T-cell (primary cell): ENCODE measurements at regions not wholly inside any gene's neighbourhood (a gene's known extent, or its start where the extent isn't known, plus 50 kb on each side); places are given as distances from the start of the nearest gene placed in this dataset.

Experiments used
- ATAC-seq, 4 experiments: fragments of 200-7000 bp in 3 of 4; fragments of 150-1000 bp in 1 of 4; cut with Tn5 transposase; replicated peaks in 1 of 4; 1 replicate in 3 of 4; 2 replicates in 1 of 4; pipeline ENCODE4 v1.10.0; 2021; ENCODE audit warnings: moderate library complexity in 3 of 4, mild to moderate bottlenecking in 2 of 4, moderate number of reproducible peaks in 1 of 4
- CTCF ChIA-PET, 2 donors: fragments of 300-600 bp; sonication (Branson Sonifier 250); formaldehyde crosslinking; loops; one replicate each; lab custom pipeline; 2022; ENCODE audit warnings: antibody characterized with exemption in 2 of 2; lab: Charles Lee
- POLR2A ChIA-PET, 2 donors: fragments of 300-600 bp; sonication (Branson Sonifier 250); formaldehyde crosslinking; loops; one replicate each; lab custom pipeline; 2022; ENCODE audit warnings: antibody characterized with exemption in 2 of 2; lab: Charles Lee
- DNase-seq, 35 experiments: peaks; one replicate each; pipeline versions ENCODE4 v3.0.0 to v3.0.0-alpha.2; 2013 to 2023
- H3K27ac ChIP-seq: one replicate; pipeline ENCODE4 v1.5.1; 2013; ENCODE audit warnings: low read length
- H3K27me3 ChIP-seq, 2 experiments: replicated peaks in 1 of 2; 1 replicate in 1 of 2; 2 replicates in 1 of 2; pipeline versions ENCODE4 v1.6.1 to v1.7.0; 2013; ENCODE audit warnings: low read length in 1 of 2, mixed read lengths in 1 of 2; ENCODE audit not compliant: control insufficient read depth in 2 of 2, insufficient read depth in 2 of 2; ENCODE audit errors: extremely low read depth in 1 of 2
- H3K36me3 ChIP-seq, 2 donors: 1 replicate in 1 of 2; 2 replicates in 1 of 2; pipeline versions ENCODE4 v1.6.1 to v1.7.0; 2013; ENCODE audit warnings: low read length in 1 of 2; ENCODE audit not compliant: control insufficient read depth in 2 of 2, insufficient read depth in 1 of 2; ENCODE audit errors: extremely low read depth in 1 of 2
- H3K4me1 ChIP-seq, 2 experiments: 1 replicate in 1 of 2; 2 replicates in 1 of 2; pipeline versions ENCODE4 v1.6.1 to v1.7.0; 2013; ENCODE audit warnings: low read length in 2 of 2, mixed read lengths in 1 of 2; ENCODE audit not compliant: insufficient read depth in 2 of 2, control insufficient read depth in 1 of 2; ENCODE audit errors: extremely low read depth in 1 of 2
- H3K4me3 ChIP-seq, 2 donors: 1 replicate in 1 of 2; 2 replicates in 1 of 2; pipeline versions ENCODE4 v1.5.1 to v1.7.0; 2013; ENCODE audit warnings: mild to moderate bottlenecking in 2 of 2, low read length in 1 of 2, moderate library complexity in 1 of 2; ENCODE audit not compliant: control insufficient read depth in 1 of 2; ENCODE audit errors: extremely low read depth in 1 of 2
- H3K9me3 ChIP-seq: 2 replicates; pipeline ENCODE4 v1.7.0; 2013
- H3K27ac Mint-ChIP-seq, 2 donors: one replicate each; pipeline ENCODE4 v1.8.0; 2020 to 2021; ENCODE audit warnings: mild to moderate bottlenecking in 2 of 2, mixed read lengths in 2 of 2
- H3K27me3 Mint-ChIP-seq, 2 donors: one replicate each; pipeline ENCODE4 v1.8.0; 2021 to 2022; ENCODE audit warnings: mixed read lengths in 2 of 2
- H3K36me3 Mint-ChIP-seq: one replicate; pipeline ENCODE4 v1.8.0; 2021; ENCODE audit warnings: mixed read lengths
- H3K4me1 Mint-ChIP-seq, 3 donors: one replicate each; pipeline ENCODE4 v1.8.0; 2020 to 2022; ENCODE audit warnings: mixed read lengths in 3 of 3, mild to moderate bottlenecking in 1 of 3
- H3K4me3 Mint-ChIP-seq, 3 donors: one replicate each; pipeline ENCODE4 v1.8.0; 2020 to 2022; ENCODE audit warnings: mild to moderate bottlenecking in 3 of 3, mixed read lengths in 3 of 3, moderate library complexity in 3 of 3
- H3K9me3 Mint-ChIP-seq, 3 donors: one replicate each; pipeline ENCODE4 v1.8.0; 2020 to 2022; ENCODE audit warnings: mixed read lengths in 3 of 3
- WGBS: methylation state at CpG from one replicate; pipeline ENCODE4 v1.1.5; 2013; ENCODE audit warnings: missing lambda C conversion rate; ENCODE audit not compliant: insufficient coverage; 5-methylcytosine and 5-hydroxymethylcytosine counted together

- H3K27ac Mint-ChIP-seq: no peak overlapping the region
- no peak overlapping the region for H3K4me3 Mint-ChIP-seq
- Histone ChIP-seq H3K4me3 (no peak overlapping the region), H3K36me3 (no peaks in the 10 kb centered on the region), H3K9me3 (no peaks in the 10 kb centered on the region), H3K4me1 (no peaks in the 10 kb centered on the region), H3K27me3 (no peaks in the 10 kb centered on the region), H3K27ac (no peak overlapping the region)
- ChIA-PET CTCF (no interaction called here), POLR2A (no interaction called here)
- H3K27me3 Mint-ChIP-seq: no peaks in the 10 kb centered on the region
- peaks cover 13 to 29% (median 22%) of the 10 kb centered on the region in 3 donors for H3K9me3 Mint-ChIP-seq
- ATAC-seq (no peak), DNase-seq (no peak)
- no CpG with 5 or more reads among the region's 2 CpGs for WGBS
- H3K36me3 Mint-ChIP-seq: no peaks in the 10 kb centered on the region
- H3K4me1 Mint-ChIP-seq: no peaks in the 10 kb centered on the region
These were observed 1388.8 kb downstream of the DSC3 start for GRCh38 chr18:29653671-29654215.

DNA sequence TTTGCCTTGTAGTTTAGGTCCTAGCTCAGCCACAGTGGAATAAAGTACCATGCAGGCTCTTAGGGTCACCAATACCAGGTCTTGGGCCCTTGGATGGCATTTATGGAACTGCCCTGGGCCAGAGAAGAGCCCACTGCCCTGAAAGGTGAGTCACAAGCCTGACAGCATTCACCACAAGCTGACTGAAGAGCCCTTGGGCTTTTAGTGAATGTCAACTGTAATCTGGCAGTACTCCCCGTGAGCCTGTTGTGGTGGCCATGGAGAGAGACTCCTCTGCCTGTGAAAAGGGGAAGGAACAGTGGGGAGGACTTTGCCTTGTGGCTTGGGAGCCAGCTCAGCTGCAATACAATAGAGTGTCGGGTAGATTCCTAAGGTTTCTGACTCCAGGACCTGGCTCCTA lies 1389.7 kb downstream of the DSC3 start:
- H3K36me3 Mint-ChIP-seq: no peaks in the 10 kb centered on the region
- Histone ChIP-seq H3K9me3 (no peaks in the 10 kb centered on the region), H3K27ac (no peak overlapping the region), H3K4me3 (no peak overlapping the region), H3K4me1 (no peaks in the 10 kb centered on the region), H3K27me3 (no peaks in the 10 kb centered on the region), H3K36me3 (no peaks in the 10 kb centered on the region)
- ATAC-seq: no peak
- H3K9me3 Mint-ChIP-seq: peaks cover 13 to 33% (median 18%) of the 10 kb centered on the region in 3 donors
- H3K27ac Mint-ChIP-seq: no peak overlapping the region
- H3K27me3 Mint-ChIP-seq: no peaks in the 10 kb centered on the region
- H3K4me1 Mint-ChIP-seq: no peaks in the 10 kb centered on the region
- CTCF ChIA-PET: no interaction called here
- no peak overlapping the region for H3K4me3 Mint-ChIP-seq
- WGBS: 75% methylated on average over 2 of the region's 2 CpGs
- POLR2A ChIA-PET: no interaction called here
- DNase-seq: no peak

DNA sequence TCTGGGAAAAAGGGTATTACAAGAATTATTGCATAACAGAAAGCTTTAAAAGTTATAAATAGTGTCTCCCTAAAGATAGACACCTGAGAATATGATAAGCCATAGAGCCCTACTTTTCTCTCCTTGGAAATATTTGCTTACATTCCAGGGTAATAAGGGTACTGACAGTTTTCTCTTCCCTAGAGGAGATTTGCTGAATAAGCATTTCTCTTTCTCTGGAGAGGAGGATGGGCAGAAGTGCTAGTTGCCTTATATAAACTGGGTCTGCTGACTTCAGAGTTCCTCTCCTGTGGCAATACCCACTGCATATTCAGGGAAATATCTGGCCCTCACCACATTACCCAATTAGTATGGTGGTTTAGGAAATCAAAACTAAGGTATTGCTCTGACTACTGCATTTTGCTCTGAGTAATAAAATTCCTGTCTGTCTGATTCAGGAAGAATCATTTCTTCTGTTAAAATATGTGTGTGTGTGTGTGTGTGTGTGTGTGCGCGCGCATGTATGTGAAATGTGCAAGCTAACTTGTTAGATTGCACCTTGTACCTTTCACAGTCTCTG lies 1391.3 kb downstream of the DSC3 start:
- no peak for DNase-seq
- CTCF ChIA-PET: no interaction called here
- H3K27ac Mint-ChIP-seq: no peak overlapping the region
- no peaks in the 10 kb centered on the region for H3K4me1 Mint-ChIP-seq
- H3K4me3 Mint-ChIP-seq: no peak overlapping the region
- peaks cover 8 to 40% (median 16%) of the 10 kb centered on the region in 3 donors for H3K9me3 Mint-ChIP-seq
- Histone ChIP-seq H3K9me3 (no peaks in the 10 kb centered on the region), H3K36me3 (no peaks in the 10 kb centered on the region), H3K4me3 (no peak overlapping the region), H3K4me1 (no peaks in the 10 kb centered on the region), H3K27ac (no peak overlapping the region), H3K27me3 (no peaks in the 10 kb centered on the region)
- no CpG with 5 or more reads among the region's 3 CpGs for WGBS
- H3K36me3 Mint-ChIP-seq: no peaks in the 10 kb centered on the region
- POLR2A ChIA-PET: no interaction called here
- no peak for ATAC-seq
- H3K27me3 Mint-ChIP-seq: no peaks in the 10 kb centered on the region

DNA sequence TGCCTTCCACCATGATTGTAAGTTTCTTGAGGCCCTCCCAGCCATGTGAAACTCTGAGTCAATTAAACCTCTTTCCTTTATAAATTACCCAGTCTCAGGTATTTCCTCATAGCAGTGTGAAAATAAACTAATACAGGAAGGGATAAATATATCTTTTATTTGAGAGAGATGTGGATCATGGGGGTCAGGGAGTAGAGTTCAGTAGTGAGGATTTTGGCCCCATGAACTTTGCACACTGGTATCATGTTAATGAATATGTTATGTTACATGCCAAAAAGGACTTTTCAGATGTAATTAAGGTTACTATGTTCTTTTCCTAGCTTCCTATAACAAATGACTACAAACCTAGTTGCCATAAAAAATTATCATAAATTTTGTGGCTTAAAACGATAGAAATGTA lies 1393.7 kb downstream of the DSC3 start:
- Mint-ChIP-seq H3K36me3 (no peaks in the 10 kb centered on the region), H3K4me1 (no peaks in the 10 kb centered on the region), H3K27me3 (no peaks in the 10 kb centered on the region), H3K27ac (no peak overlapping the region), H3K9me3 (peaks cover 13 to 31% (median 19%) of the 10 kb centered on the region in 3 donors), H3K4me3 (no peak overlapping the region)
- no peak overlapping the region for H3K4me3 ChIP-seq
- no peaks in the 10 kb centered on the region for H3K9me3 ChIP-seq
- WGBS: no CpG with 5 or more reads among the region's 1 CpG
- ATAC-seq (no peak), DNase-seq (no peak)
- POLR2A ChIA-PET: no interaction called here
- H3K27ac ChIP-seq: no peak overlapping the region
- CTCF ChIA-PET: no interaction called here
- no peaks in the 10 kb centered on the region for H3K27me3 ChIP-seq
- H3K36me3 ChIP-seq: no peaks in the 10 kb centered on the region
- no peaks in the 10 kb centered on the region for H3K4me1 ChIP-seq

DNA sequence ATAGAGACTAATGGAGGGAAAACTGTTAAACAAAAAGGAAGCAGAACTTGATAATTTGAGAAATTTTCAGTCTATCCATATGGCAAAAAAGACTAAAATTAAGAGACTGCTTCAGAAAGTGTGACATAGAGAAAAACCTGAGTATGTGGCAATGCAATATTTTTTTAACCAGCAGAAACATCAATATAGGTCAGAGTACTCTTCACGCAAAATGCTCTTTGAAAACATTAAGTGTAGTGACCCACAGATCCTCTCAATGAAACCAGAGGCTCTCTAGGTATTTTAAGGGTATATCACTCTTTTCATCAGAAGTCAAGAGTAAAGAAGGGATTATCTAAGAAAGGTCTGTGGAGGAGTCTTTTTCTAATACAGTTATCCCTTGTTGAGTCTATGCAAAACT lies 1394.8 kb downstream of the DSC3 start:
- WGBS: no CpG with 5 or more reads among the region's 1 CpG
- Mint-ChIP-seq H3K27ac (no peak overlapping the region), H3K4me1 (no peaks in the 10 kb centered on the region), H3K9me3 (peaks cover 13 to 29% (median 19%) of the 10 kb centered on the region in 3 donors), H3K36me3 (no peaks in the 10 kb centered on the region), H3K4me3 (no peak overlapping the region), H3K27me3 (no peaks in the 10 kb centered on the region)
- no peak overlapping the region for H3K27ac ChIP-seq
- ATAC-seq: no peak
- no peak overlapping the region for H3K4me3 ChIP-seq
- DNase-seq: no peak
- ChIA-PET CTCF (no interaction called here), POLR2A (no interaction called here)
- no peaks in the 10 kb centered on the region for H3K9me3 ChIP-seq
- H3K4me1 ChIP-seq: no peaks in the 10 kb centered on the region
- no peaks in the 10 kb centered on the region for H3K27me3 ChIP-seq
- no peaks in the 10 kb centered on the region for H3K36me3 ChIP-seq

GRCh38 chr18:29644276-29644675 lies 1398.3 kb downstream of the DSC3 start:
- H3K36me3 Mint-ChIP-seq: no peaks in the 10 kb centered on the region
- ChIA-PET POLR2A (no interaction called here), CTCF (no interaction called here)
- Histone ChIP-seq H3K36me3 (no peaks in the 10 kb centered on the region), H3K4me1 (no peaks in the 10 kb centered on the region), H3K4me3 (no peak overlapping the region), H3K27ac (no peak overlapping the region), H3K9me3 (no peaks in the 10 kb centered on the region), H3K27me3 (no peaks in the 10 kb centered on the region)
- H3K27ac Mint-ChIP-seq: no peak overlapping the region
- no peak overlapping the region for H3K4me3 Mint-ChIP-seq
- H3K4me1 Mint-ChIP-seq: no peaks in the 10 kb centered on the region
- ATAC-seq (no peak), DNase-seq (no peak)
- H3K27me3 Mint-ChIP-seq: no peaks in the 10 kb centered on the region
- peaks cover 6 to 42% (median 11%) of the 10 kb centered on the region in 3 donors for H3K9me3 Mint-ChIP-seq
